Activated CD8-positive, alpha-beta memory T cell treated with anti-CD3 and anti-CD28 coated beads for 36 hours (primary cell): ENCODE measurements at regions not wholly inside any gene's neighbourhood (a gene's known extent, or its start where the extent isn't known, plus 50 kb on each side); places are given as distances from the start of the nearest gene placed in this dataset.
"Not testable (repeated sequence)": the region's sequence is repeated elsewhere in the genome, so short reads cannot be mapped to it uniquely, and the experiment has no call there.

ENCODE experiments used
- CTCF ChIA-PET: fragments of 350-600 bp; sonication (Branson Sonifier 250); formaldehyde crosslinking; loops from one replicate; lab custom pipeline; 2021; ENCODE audit warnings: antibody characterized with exemption; lab: Charles Lee
- POLR2A ChIA-PET: fragments of 350-600 bp; sonication (Branson Sonifier 250); formaldehyde crosslinking; loops from one replicate; lab custom pipeline; 2021; ENCODE audit warnings: antibody characterized with exemption; lab: Charles Lee

GRCh38 chr22:23448499-23449288, 131.4 kb downstream of the IGLL1 start:
- POLR2A ChIA-PET: not testable (repeated sequence)
- CTCF ChIA-PET: interaction anchor here (0.7 kb wide), 1 partner anchor 63 kb away, joined by 4 read pairs; no protein-coding TSS in a partner anchor

- ChIA-PET CTCF (no interaction called here), POLR2A (no interaction called here)
Observed at GRCh38 chr22:23446796-23447350, 133.2 kb downstream of the IGLL1 start.

- CTCF ChIA-PET, POLR2A ChIA-PET: not testable (repeated sequence)
Observed at GRCh38 chr22:23446194-23446593, 133.9 kb downstream of the IGLL1 start.

GRCh38 chr22:23443905-23444304, 136.2 kb downstream of the IGLL1 start:
- POLR2A ChIA-PET, CTCF ChIA-PET: not testable (repeated sequence)

- POLR2A ChIA-PET, CTCF ChIA-PET: not testable (repeated sequence)
Observed at GRCh38 chr22:23439581-23439980, 140.5 kb downstream of the IGLL1 start.

GRCh38 chr22:23438216-23438615, 141.9 kb downstream of the IGLL1 start:
- ChIA-PET CTCF (no interaction called here), POLR2A (no interaction called here)

- ChIA-PET CTCF (no interaction called here), POLR2A (no interaction called here)
Observed at GRCh38 chr22:23437779-23438178, 142.3 kb downstream of the IGLL1 start.

- CTCF ChIA-PET, POLR2A ChIA-PET: not testable (repeated sequence)
Observed at GRCh38 chr22:23437107-23437395, 143.0 kb downstream of the IGLL1 start.

GRCh38 chr22:23436354-23437106, 143.6 kb downstream of the IGLL1 start:
- POLR2A ChIA-PET, CTCF ChIA-PET: not testable (repeated sequence)

GRCh38 chr22:23435186-23435585, 144.9 kb downstream of the IGLL1 start:
- CTCF ChIA-PET, POLR2A ChIA-PET: not testable (repeated sequence)

- CTCF ChIA-PET, POLR2A ChIA-PET: not testable (repeated sequence)
Observed at GRCh38 chr22:23434198-23434830, 145.8 kb downstream of the IGLL1 start.

- POLR2A ChIA-PET, CTCF ChIA-PET: not testable (repeated sequence)
Observed at GRCh38 chr22:23433127-23434005, 146.7 kb downstream of the IGLL1 start.

- CTCF ChIA-PET, POLR2A ChIA-PET: not testable (repeated sequence)
Observed at GRCh38 chr22:23432719-23433118, 147.4 kb downstream of the IGLL1 start.

- POLR2A ChIA-PET: no interaction called here
- CTCF ChIA-PET: no interaction called here
Observed at GRCh38 chr22:23431337-23432072, 148.6 kb downstream of the IGLL1 start.

- POLR2A ChIA-PET, CTCF ChIA-PET: not testable (repeated sequence)
Observed at GRCh38 chr22:23424551-23425068, 155.5 kb downstream of the IGLL1 start.

- CTCF ChIA-PET: no interaction called here
- POLR2A ChIA-PET: no interaction called here
Observed at GRCh38 chr22:23424031-23424430, 156.1 kb downstream of the IGLL1 start.

- POLR2A ChIA-PET, CTCF ChIA-PET: not testable (repeated sequence)
Observed at GRCh38 chr22:23422281-23422680, 157.8 kb downstream of the IGLL1 start.

GRCh38 chr22:23421300-23421699, 158.8 kb downstream of the IGLL1 start:
- POLR2A ChIA-PET: not testable (repeated sequence)

More at GRCh38 chr22:23421300-23421699, 158.8 kb downstream of the IGLL1 start:
- CTCF ChIA-PET: not testable (repeated sequence)
